Right atrium auricular region (tissue), 2 donors: ENCODE measurements at regions not wholly inside any gene's neighbourhood (a gene's known extent, or its start where the extent isn't known, plus 50 kb on each side); places are given as distances from the start of the nearest gene placed in this dataset.

Experiments used
- DNase-seq: peaks from one replicate; pipeline ENCODE4 v3.0.0-alpha.2; 2019; ENCODE audit warnings: low spot score
- H3K27ac ChIP-seq, 2 donors: fragments of 200-600 bp; sonication (generic); 1 replicate in 1 of 2; 2 replicates in 1 of 2; pipeline ENCODE4 v1.5.1; 2016 to 2019
- H3K27me3 ChIP-seq, 2 donors: fragments of 200-600 bp; sonication (generic); one replicate each; pipeline versions ENCODE4 v1.5.1 to v1.6.0; 2017 to 2019
- H3K36me3 ChIP-seq: fragments of 200-600 bp; sonication (generic); one replicate; pipeline ENCODE4 v1.5.1; 2016
- H3K4me1 ChIP-seq, 2 donors: fragments of 200-600 bp; sonication (generic); one replicate each; pipeline versions ENCODE4 v1.5.1 to v1.6.0; 2017 to 2019
- H3K4me3 ChIP-seq, 2 donors: fragments of 200-600 bp; sonication (generic); 1 replicate in 1 of 2; 2 replicates in 1 of 2; pipeline ENCODE4 v1.5.1; 2017 to 2019; ENCODE audit warnings: mild to moderate bottlenecking in 1 of 2, moderate library complexity in 1 of 2
- H3K9me3 ChIP-seq, 2 donors: fragments of 200-600 bp; sonication (generic); one replicate each; pipeline ENCODE4 v1.5.1; 2019
- TF ChIP-seq, protein P1 (sequence below), 2 donors: fragments of 200-600 bp; sonication (generic); IDR thresholded peaks; one replicate each; pipeline ENCODE4 v1.5.1; 2019; ENCODE audit warnings: antibody characterized with exemption in 2 of 2

- DNase-seq = no peak
- no peak overlapping the region for H3K27ac ChIP-seq
- no peaks in the 10 kb centered on the region for H3K9me3 ChIP-seq
- H3K36me3 ChIP-seq = no peaks in the 10 kb centered on the region
- H3K4me1 ChIP-seq = no peaks in the 10 kb centered on the region
- H3K4me3 ChIP-seq = no peak overlapping the region
- TF ChIP-seq, protein P1, sequence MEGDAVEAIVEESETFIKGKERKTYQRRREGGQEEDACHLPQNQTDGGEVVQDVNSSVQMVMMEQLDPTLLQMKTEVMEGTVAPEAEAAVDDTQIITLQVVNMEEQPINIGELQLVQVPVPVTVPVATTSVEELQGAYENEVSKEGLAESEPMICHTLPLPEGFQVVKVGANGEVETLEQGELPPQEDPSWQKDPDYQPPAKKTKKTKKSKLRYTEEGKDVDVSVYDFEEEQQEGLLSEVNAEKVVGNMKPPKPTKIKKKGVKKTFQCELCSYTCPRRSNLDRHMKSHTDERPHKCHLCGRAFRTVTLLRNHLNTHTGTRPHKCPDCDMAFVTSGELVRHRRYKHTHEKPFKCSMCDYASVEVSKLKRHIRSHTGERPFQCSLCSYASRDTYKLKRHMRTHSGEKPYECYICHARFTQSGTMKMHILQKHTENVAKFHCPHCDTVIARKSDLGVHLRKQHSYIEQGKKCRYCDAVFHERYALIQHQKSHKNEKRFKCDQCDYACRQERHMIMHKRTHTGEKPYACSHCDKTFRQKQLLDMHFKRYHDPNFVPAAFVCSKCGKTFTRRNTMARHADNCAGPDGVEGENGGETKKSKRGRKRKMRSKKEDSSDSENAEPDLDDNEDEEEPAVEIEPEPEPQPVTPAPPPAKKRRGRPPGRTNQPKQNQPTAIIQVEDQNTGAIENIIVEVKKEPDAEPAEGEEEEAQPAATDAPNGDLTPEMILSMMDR (IDR thresholded peaks at IDR 0.05) = no peak
- no peaks in the 10 kb centered on the region for H3K27me3 ChIP-seq
Observed at GRCh38 chr6:137751768-137752560, 115.1 kb upstream of the TNFAIP3 start.

GRCh38 chr6:137754366-137754765, 112.7 kb upstream of the TNFAIP3 start:
- H3K27me3 ChIP-seq = no peaks in the 10 kb centered on the region
- TF ChIP-seq, protein P1 (IDR thresholded peaks at IDR 0.05) = no peak
- no peak overlapping the region for H3K4me3 ChIP-seq
- no peak for DNase-seq
- no peak overlapping the region for H3K27ac ChIP-seq
- H3K9me3 ChIP-seq = no peaks in the 10 kb centered on the region
- no peaks in the 10 kb centered on the region for H3K4me1 ChIP-seq
- no peaks in the 10 kb centered on the region for H3K36me3 ChIP-seq

DNA sequence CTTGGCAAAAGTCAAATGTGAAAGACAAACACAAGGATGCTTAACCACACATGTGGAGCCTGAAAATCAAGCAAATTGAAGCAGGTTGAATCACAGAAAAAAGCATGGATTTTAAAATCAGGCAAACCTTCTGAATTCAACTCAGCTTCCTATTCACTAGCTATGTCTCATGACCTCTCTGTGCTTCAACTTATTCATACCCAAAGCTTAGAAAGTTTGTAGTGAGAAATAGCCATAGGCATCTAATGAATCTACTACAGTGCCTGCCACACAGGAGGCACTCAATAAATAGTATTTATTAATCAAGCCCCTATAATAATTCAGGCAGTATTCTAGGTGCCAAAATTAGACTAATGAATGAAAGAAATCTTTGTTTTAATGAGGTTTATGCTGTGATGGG, 112.2 kb upstream of the TNFAIP3 start:
- Histone ChIP-seq H3K27me3 (no peaks in the 10 kb centered on the region), H3K4me1 (no peaks in the 10 kb centered on the region), H3K4me3 (no peak overlapping the region), H3K9me3 (no peaks in the 10 kb centered on the region), H3K36me3 (no peaks in the 10 kb centered on the region), H3K27ac (no peak overlapping the region)
- TF ChIP-seq, protein P1 (IDR thresholded peaks at IDR 0.05) = no peak
- DNase-seq = no peak

GRCh38 chr6:137755284-137755683, 111.8 kb upstream of the TNFAIP3 start:
- Histone ChIP-seq H3K9me3 (no peaks in the 10 kb centered on the region), H3K36me3 (no peaks in the 10 kb centered on the region), H3K4me3 (no peak overlapping the region), H3K4me1 (no peaks in the 10 kb centered on the region), H3K27me3 (no peaks in the 10 kb centered on the region), H3K27ac (no peak overlapping the region)
- TF ChIP-seq, protein P1 (IDR thresholded peaks at IDR 0.05) = no peak
- no peak for DNase-seq

- H3K36me3 ChIP-seq = no peaks in the 10 kb centered on the region
- no peak overlapping the region for H3K27ac ChIP-seq
- no peak overlapping the region for H3K4me3 ChIP-seq
- no peaks in the 10 kb centered on the region for H3K4me1 ChIP-seq
- TF ChIP-seq, protein P1 (IDR thresholded peaks at IDR 0.05) = no peak
- DNase-seq = no peak
- H3K9me3 ChIP-seq = no peaks in the 10 kb centered on the region
- no peaks in the 10 kb centered on the region for H3K27me3 ChIP-seq
Observed at GRCh38 chr6:137756788-137757187, 110.3 kb upstream of the TNFAIP3 start.

GRCh38 chr6:137758661-137759060, 108.4 kb upstream of the TNFAIP3 start:
- no peaks in the 10 kb centered on the region for H3K36me3 ChIP-seq
- H3K27ac ChIP-seq = no peak overlapping the region
- TF ChIP-seq, protein P1 (IDR thresholded peaks at IDR 0.05) = no peak

More at GRCh38 chr6:137758661-137759060, 108.4 kb upstream of the TNFAIP3 start:
- Histone ChIP-seq H3K27me3 (no peaks in the 10 kb centered on the region), H3K9me3 (no peaks in the 10 kb centered on the region), H3K4me1 (no peaks in the 10 kb centered on the region), H3K4me3 (no peak overlapping the region)
- no peak for DNase-seq
